ENCODE measurements at regions not wholly inside any gene's neighbourhood (a gene's known extent, or its start where the extent isn't known, plus 50 kb on each side); places are given as distances from the start of the nearest gene placed in this dataset.
"Not testable (repeated sequence)": the region's sequence is repeated elsewhere in the genome, so short reads cannot be mapped to it uniquely, and the experiment has no call there.

GRCh38 chr5:154596844-154597243, 118.8 kb upstream of the HAND1 start:
- not testable (repeated sequence) for TF ChIP-seq CTCF, POLR2A (IDR thresholded peaks at IDR 0.05)

Data from Peyer's patch (tissue), 4 donors.